HG03280 (cell line): ENCODE measurements at regions not wholly inside any gene's neighbourhood (a gene's known extent, or its start where the extent isn't known, plus 50 kb on each side); places are given as distances from the start of the nearest gene placed in this dataset.

Source experiments
- ATAC-seq: cut with Tn5 transposase; IDR thresholded peaks from one replicate; pipeline ENCODE4 v1.9.1; 2021; ENCODE audit warnings: mild to moderate bottlenecking, moderate library complexity; ENCODE audit not compliant: unreplicated experiment

- ATAC-seq = peak; percentile 44
Measured at GRCh38 chr6:26196846-26197635, 109.8 kb downstream of the HFE start.

- ATAC-seq = no peak
Measured at GRCh38 chr6:26197636-26197932, 110.4 kb downstream of the HFE start.

- no peak for ATAC-seq
Measured at GRCh38 chr6:26197933-26198721, 110.9 kb downstream of the HFE start.

- peak; percentile 6 for ATAC-seq
Measured at GRCh38 chr6:26198722-26199056, 111.5 kb downstream of the HFE start.

- peak; percentile 54 for ATAC-seq
Measured at GRCh38 chr6:26199057-26199772, 112.0 kb downstream of the HFE start.

- no peak for ATAC-seq
Measured at GRCh38 chr6:26199773-26200764, 112.8 kb downstream of the HFE start.

- no peak for ATAC-seq
Measured at GRCh38 chr6:26200918-26201721, 113.9 kb downstream of the HFE start.

GRCh38 chr6:26202201-26202611 is 115.0 kb downstream of the HFE start:
- ATAC-seq = no peak

GRCh38 chr6:26202811-26203583 is 115.8 kb downstream of the HFE start:
- no peak for ATAC-seq

GRCh38 chr6:26204332-26205160 is 117.3 kb downstream of the HFE start:
- peak; percentile 49 for ATAC-seq

- ATAC-seq = no peak
Measured at GRCh38 chr6:26205161-26205624, 118.0 kb downstream of the HFE start.

- ATAC-seq = no peak
Measured at GRCh38 chr6:26205625-26206574, 118.7 kb downstream of the HFE start.

GRCh38 chr6:26206868-26207801 is 119.9 kb downstream of the HFE start:
- ATAC-seq = no peak

- ATAC-seq = no peak
Measured at GRCh38 chr6:26211963-26212362, 124.7 kb downstream of the HFE start.

- ATAC-seq = no peak
Measured at GRCh38 chr6:26213334-26214075, 126.3 kb downstream of the HFE start.
